WTC11 (cell line): ENCODE measurements at regions not wholly inside any gene's neighbourhood (a gene's known extent, or its start where the extent isn't known, plus 50 kb on each side); places are given as distances from the start of the nearest gene placed in this dataset.

Experiments
- ETV6 ChIP-seq: sonication (generic); formaldehyde crosslinking; IDR thresholded peaks from 2 replicates; pipeline ENCODE4 v1.8.1; 2022; ENCODE audit warnings: mild to moderate bottlenecking, missing genetic modification reagents
- FOXK1 ChIP-seq: sonication (generic); formaldehyde crosslinking; IDR thresholded peaks from 2 replicates; pipeline ENCODE4 v1.8.0; 2022; ENCODE audit warnings: mild to moderate bottlenecking, moderate library complexity, missing genetic modification reagents
- HMGXB4 ChIP-seq: sonication (generic); formaldehyde crosslinking; IDR thresholded peaks from 2 replicates; pipeline ENCODE4 v1.8.1; 2023; ENCODE audit warnings: mild to moderate bottlenecking, moderate library complexity, missing genetic modification reagents
- SMAD4 ChIP-seq: sonication (generic); formaldehyde crosslinking; IDR thresholded peaks from 2 replicates; pipeline ENCODE4 v1.8.0; 2022; ENCODE audit warnings: mild to moderate bottlenecking, missing genetic modification reagents
- ZNF121 ChIP-seq: sonication (generic); formaldehyde crosslinking; IDR thresholded peaks from 2 replicates; pipeline ENCODE4 v1.8.0; 2023; ENCODE audit warnings: missing genetic modification reagents
- ZNF138 ChIP-seq: sonication (generic); formaldehyde crosslinking; conservative IDR thresholded peaks from 2 replicates; pipeline ENCODE4 v1.8.1; 2022; ENCODE audit warnings: mild to moderate bottlenecking, moderate library complexity, missing genetic modification reagents
- TF ChIP-seq, protein P1 (sequence below): fragments of 200-600 bp; IDR thresholded peaks from 2 replicates; pipeline ENCODE4 v1.8.0; 2022; ENCODE audit warnings: antibody characterized with exemption

GRCh38 chrX:39609941-39610340 lies 487.8 kb downstream of the BCOR start:
- TF ChIP-seq, protein P1, sequence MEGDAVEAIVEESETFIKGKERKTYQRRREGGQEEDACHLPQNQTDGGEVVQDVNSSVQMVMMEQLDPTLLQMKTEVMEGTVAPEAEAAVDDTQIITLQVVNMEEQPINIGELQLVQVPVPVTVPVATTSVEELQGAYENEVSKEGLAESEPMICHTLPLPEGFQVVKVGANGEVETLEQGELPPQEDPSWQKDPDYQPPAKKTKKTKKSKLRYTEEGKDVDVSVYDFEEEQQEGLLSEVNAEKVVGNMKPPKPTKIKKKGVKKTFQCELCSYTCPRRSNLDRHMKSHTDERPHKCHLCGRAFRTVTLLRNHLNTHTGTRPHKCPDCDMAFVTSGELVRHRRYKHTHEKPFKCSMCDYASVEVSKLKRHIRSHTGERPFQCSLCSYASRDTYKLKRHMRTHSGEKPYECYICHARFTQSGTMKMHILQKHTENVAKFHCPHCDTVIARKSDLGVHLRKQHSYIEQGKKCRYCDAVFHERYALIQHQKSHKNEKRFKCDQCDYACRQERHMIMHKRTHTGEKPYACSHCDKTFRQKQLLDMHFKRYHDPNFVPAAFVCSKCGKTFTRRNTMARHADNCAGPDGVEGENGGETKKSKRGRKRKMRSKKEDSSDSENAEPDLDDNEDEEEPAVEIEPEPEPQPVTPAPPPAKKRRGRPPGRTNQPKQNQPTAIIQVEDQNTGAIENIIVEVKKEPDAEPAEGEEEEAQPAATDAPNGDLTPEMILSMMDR: no peak
- TF ChIP-seq ZNF138 (CRISPR knock-in tag) (no peak), HMGXB4 (CRISPR knock-in tag) (no peak), ETV6 (no peak), FOXK1 (CRISPR knock-in tag) (no peak), ZNF121 (CRISPR knock-in tag) (no peak), SMAD4 (CRISPR knock-in tag) (no peak)
